HG03378 (cell line): ENCODE measurements at regions not wholly inside any gene's neighbourhood (a gene's known extent, or its start where the extent isn't known, plus 50 kb on each side); places are given as distances from the start of the nearest gene placed in this dataset.

Experiments
- ATAC-seq: cut with Tn5 transposase; IDR thresholded peaks from one replicate; pipeline ENCODE4 v1.9.1; 2021; ENCODE audit warnings: mild to moderate bottlenecking, moderate library complexity; ENCODE audit not compliant: unreplicated experiment

DNA sequence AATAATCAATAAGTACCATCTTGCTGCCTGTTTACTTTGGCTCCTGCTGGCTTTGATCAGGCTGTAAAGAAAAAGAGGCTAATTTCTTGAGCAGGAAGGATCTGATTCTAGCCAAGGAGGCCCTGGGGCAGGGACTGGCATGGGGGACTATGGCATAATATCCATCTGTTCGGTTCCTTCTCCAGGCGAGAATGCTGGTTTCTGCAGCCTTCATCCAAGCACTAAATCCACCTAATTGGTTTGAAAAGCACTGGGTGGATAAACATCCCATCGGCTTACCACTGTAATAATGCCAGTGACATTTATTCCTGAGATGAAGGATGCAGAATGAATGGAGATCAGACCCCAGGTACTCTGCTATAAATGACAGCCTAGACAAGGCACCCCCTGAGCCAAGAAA, 180.0 kb upstream of the ASIC2 start:
- ATAC-seq = no peak

- no peak for ATAC-seq
Measured at GRCh38 chr17:33474789-33475188, 181.7 kb upstream of the ASIC2 start.

DNA sequence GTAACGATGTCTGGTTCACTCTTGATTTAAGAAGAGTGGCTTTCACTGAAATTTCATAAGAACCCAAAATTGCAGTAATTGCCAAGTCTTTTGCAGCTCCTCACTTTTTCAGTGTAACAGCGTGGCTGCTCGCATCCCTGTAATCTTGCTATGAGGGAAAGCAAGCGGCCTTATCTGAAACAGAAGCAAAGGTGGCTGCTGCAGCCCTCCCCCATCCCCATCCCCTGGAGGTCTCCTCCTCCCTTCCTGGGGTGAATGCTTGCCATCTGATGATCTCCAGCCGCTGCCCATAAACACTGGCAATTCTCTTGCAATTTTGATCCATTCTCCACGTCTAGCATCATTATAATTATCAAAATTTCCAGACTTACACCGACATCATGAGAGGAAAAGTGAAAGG, 182.5 kb upstream of the ASIC2 start:
- ATAC-seq = no peak

DNA sequence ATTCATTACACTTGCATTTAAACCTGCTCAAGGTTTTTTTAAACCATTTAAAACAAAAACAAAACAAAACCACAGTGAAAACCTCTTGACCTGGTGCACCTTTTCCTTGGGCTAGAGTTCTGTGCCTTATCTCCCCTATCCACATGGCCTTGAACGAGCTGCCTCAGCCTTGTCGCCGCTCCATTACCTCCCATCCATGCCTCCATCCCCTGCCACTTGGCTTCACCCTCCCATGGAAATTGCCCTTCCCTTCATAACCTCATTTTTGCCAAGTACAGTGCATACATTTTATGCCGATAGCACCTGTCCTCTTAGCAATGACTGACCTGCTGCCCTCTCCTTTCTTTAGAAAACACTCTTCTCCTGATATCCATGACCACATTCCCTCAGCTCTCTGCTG, 188.6 kb upstream of the ASIC2 start:
- ATAC-seq = no peak

GRCh38 chr17:33482636-33483035, 189.5 kb upstream of the ASIC2 start:
- ATAC-seq = no peak

GRCh38 chr17:33484559-33484958, 191.5 kb upstream of the ASIC2 start:
- ATAC-seq = no peak

DNA sequence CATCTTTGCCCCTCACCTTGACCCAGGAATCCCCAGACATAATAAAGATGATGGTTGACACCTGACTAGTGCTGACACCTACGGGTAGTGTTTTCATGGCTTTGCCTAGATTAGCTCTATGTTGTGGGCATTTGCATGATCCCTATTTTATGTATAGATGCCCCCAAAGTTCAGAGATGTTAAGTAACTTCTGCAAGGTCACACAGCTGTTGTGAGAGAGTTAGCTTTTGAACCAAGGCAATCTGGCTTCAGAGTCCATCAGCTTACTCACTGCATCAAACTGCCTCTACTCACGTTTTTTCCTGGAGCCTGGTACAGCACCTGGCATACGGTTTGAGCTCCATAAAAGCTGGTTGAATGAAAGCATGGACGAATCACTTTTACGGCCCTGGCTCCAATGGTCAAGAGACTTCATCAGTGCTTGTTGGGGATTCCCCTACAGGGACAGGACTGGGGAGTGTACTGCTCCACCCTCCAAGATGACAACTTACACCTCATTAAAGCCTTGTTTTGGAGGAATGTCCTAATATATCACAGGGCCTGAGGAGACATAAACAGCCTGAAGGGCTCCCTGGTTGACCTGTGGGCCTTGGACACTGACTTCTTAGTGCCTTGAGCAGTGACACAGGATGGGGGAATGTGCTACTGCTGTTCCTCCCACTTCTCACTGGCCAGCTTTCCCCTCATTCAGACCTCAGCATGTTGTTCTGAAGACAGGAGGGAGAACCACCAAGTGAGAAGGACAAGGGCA, 193.2 kb upstream of the ASIC2 start:
- no peak for ATAC-seq

DNA sequence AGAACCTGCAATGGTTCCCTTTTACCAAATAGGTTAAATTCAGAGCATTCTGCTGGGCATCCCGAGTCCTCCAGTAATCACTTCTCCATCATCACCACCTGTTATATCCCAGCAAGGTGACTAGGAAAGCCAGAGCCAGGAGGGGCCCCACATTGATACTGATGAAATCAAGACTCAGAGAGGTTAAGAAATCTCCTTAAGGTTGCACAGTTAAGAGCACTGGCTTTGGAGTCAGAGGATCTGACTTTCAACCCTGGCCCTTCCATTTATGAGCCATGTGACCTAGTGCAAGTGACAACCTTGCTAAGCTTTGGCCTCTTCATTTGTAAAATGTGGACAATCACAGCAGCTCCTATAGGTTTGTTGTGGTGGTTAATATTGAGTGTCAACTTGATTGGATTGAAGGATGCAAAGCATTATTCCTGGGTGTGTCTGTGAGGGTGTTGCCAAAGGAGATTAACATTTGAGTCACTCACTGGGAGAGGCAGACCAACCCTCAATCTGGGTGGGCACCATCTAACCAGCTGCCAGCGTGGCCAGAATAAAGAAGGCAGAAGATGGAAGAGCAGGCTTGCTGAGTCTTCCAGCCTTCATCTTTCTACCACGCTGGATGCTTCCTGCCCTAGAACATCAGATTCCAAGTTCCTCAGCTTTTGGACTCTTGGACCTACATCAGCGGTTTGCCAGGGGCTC, 194.2 kb upstream of the ASIC2 start:
- ATAC-seq = no peak

GRCh38 chr17:33491871-33492481, 198.9 kb upstream of the ASIC2 start:
- no peak for ATAC-seq

DNA sequence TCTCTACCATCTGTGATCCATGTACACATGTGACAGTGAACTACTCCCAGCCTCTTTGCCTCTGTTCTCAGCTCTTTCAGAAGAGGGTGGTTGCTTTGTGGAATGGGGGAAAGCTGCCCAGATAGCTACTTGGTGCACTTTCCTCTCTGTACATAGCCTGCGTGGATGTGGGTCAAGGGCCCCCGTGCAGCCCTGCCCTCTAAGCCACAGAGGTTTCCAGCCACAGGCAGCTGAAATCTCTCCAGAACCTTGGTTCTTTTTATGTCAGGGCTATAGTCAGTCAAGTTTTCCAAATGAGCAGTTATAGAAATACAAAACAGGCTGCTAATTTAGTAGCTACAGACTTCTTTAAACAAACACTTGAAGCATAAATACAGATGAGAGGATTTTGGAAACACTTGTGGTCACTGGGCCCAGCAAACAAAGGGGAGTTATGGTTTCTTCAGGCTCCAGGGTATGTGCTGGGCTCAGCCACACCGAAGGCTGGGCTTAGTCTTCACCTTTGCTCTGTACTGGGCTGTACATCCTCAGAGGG, 199.7 kb upstream of the ASIC2 start:
- ATAC-seq = no peak

GRCh38 chr17:33493566-33493965, 200.5 kb upstream of the ASIC2 start:
- ATAC-seq = no peak

DNA sequence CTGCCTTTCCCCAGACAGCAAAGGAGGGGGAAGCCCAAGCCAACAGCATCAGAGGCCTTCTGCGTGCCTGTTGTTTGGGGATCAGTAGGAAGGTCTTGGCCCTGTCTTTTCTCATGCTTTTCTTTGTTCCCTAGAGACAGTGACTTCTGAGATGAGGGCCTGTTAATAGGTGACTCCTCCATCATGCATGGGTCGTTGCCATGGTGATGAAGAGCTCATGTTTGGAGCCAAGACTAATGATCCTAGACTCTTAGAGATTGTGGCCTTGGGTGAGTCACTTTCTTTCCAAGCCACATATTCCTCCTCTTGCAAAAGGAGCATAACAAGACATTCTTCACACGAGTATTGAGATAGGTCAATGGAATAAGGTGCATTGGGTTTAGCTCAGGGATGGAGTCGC, 201.1 kb upstream of the ASIC2 start:
- ATAC-seq = no peak

- no peak for ATAC-seq
Measured at GRCh38 chr17:33497623-33498022, 204.5 kb upstream of the ASIC2 start.

GRCh38 chr17:33498069-33498468, 205.0 kb upstream of the ASIC2 start:
- no peak for ATAC-seq

DNA sequence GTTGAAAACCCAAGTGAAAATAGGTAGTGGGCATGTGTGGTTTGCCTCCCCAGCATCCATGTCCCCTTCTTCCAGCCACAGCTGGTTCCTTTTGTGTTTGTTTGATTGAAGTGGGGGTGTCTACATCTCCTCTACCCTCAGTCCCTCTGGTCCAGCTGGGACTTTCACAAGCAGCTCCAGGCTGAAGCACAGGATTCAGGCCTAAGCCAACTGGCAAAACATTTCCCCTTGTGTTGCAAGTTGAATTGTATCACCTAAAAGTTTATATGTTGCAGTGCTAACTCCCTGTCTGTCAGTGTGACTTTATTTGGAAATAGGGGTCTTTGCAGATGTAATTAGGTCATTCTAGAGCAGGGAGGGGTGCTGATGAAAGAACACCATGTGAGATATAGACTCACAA, 205.9 kb upstream of the ASIC2 start:
- no peak for ATAC-seq

GRCh38 chr17:33500151-33500550, 207.1 kb upstream of the ASIC2 start:
- no peak for ATAC-seq

DNA sequence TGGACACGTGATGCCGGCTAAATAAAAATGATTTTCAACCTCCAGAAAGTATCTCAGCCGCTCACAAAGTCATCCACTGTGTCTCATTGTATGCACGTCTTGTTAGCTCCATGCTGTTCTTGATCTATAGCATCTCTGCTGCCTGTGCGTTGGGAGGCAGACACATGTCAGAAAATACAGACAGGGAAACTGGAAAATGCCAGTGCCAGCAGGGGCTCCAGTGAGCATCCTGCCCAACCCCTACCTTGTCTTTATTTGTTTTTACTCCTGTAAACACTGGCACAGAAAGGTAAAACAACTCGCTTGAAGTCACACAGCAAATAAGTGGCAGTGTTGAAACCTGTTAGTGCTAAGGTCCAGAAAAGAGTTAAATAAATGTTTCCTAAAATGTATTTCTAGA, 208.1 kb upstream of the ASIC2 start:
- no peak for ATAC-seq

DNA sequence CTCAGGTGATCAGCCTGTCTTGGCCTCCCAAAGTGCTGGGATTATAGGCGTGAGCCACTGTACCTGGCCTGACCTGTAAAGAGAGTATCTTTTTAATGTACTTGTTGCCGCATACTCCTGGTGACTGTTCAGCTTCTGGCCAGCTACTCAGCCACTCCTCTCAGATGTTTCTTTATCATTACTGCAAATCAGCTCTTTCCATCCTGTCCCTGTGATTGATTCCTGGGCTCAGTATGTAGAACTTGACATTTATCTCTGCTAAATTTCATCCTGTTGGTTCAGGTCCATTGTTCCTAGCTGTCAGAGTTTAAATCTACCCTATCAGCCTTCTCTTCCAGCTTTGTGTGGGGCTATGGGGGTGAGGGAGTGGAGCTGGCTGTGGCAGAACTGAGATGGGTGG, 211.5 kb upstream of the ASIC2 start:
- ATAC-seq = no peak

DNA sequence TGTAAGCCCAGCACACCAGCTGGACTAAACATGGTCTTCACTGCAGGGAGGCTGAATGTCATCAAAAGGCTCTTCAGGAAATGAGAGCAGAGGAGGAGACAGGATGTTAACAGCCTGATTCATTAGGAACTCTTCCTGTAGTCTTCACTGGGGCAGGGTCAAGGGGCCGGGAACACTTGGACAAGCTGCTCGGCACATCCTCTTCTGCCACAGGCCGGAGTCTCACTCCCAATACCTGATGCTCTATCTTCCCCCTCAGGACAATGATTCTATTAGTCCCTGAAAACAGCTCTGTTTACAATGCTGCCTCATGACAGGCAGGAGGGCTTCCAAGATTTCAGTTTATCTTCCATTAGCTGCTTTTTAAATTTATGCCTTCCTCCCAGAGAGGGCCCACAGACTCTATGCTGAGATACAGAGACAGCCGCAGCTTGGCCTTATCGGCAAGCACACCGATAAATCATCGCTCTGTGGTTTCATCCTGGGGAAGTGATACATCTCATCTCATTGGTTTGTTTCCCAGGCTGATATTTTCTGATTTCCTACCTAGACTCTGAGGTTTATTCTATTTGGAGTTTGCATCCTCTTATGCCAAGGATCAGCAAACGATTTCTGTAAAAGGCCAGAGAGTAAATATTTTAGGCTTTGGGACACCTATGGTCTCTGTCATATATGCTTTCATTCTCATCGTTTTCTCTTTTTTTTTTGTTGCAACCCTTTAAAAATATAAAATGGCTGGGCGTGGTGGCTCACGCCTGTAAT, 214.0 kb upstream of the ASIC2 start:
- ATAC-seq = no peak

DNA sequence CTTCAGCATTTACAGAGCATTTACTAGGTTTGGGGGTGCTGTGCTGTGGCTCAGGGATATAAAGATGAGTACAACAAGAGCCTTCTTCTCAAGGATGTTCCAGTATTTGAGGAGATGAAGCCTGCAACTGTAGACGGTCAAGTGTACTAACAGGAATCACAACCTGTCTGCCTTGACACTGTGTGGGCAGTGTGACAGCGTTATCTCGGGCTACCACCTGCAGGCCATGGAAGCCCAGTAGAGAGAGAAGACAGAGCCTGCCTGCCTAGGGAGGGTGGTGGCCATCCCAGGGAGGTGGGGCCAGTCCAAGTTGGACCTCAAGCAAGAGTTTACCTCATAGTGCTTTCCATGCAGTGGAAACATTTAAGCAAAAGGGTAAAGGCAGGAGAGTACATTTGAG, 215.1 kb upstream of the ASIC2 start:
- ATAC-seq = no peak

DNA sequence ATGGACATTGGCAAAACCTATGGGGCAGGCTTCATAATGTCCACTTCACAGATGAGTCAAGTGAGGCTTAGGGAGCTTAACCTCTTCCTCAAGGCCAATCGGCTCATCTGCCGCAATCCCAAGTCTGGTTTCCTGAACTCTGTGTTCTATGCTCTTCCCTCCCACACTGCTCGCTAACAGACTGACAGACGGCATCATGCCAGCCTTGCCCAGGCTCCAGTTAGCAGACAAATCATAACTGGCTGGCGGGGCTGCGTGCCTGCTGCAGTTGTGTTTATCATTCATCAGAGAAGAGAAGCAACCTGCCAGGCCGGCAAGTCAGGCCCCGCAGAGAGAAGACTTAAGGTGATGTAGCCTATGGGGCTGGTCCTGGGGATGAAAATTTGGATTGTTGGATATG, 216.2 kb upstream of the ASIC2 start:
- ATAC-seq = no peak
